Activated T-cell treated with anti-CD3 and anti-CD28 coated beads, Interleukin-2, amount 50 U/mL, for 48 hours (primary cell): ENCODE measurements at regions not wholly inside any gene's neighbourhood (a gene's known extent, or its start where the extent isn't known, plus 50 kb on each side); places are given as distances from the start of the nearest gene placed in this dataset.
"Not testable (repeated sequence)": the region's sequence is repeated elsewhere in the genome, so short reads cannot be mapped to it uniquely, and the experiment has no call there.

ENCODE experiments used
- DNase-seq, 2 experiments: peaks; one replicate each; pipeline ENCODE4 v3.0.0-alpha.2; 2020

DNA sequence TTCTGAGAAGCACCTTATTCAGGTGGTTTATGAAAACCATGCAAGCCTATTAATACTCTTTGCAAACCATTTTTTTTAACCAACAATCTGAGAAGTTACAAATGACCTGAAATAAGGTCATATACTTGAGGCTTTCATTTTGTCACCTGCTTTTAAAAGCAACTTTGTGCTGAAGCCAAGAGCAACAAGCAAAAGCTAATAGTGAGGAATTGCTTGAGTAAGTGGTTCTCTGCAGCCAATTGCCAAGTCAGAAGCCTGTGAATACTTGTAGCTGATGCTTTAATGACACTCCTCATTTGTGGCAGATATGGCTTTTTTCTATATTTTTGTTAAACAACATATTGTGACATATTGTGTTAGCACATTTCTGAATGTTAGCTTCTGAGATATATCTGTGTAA is 126.7 kb upstream of the ZNF608 start:
- DNase-seq: no peak

- DNase-seq: no peak
Observed at GRCh38 chr5:124873713-124874112, 127.3 kb upstream of the ZNF608 start.

DNA sequence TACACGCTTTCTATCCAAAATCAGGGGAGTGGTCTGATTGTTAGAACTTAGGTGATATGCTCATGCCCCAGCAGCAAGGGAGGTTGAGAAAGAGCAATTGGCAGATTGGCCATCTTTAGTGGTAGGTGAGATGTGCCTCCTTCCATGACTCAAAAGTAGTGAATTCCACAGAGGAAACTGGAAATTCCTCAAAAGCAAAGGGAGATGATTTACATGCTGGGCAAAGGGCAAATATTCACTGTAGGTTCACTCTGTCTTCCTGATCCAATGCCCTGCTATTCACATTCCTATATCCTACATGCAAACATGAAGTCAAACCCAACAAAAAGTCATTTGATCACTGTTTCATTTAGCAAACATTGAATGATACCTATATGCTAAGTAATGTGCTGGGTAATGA is 130.1 kb upstream of the ZNF608 start:
- DNase-seq: no peak

DNA sequence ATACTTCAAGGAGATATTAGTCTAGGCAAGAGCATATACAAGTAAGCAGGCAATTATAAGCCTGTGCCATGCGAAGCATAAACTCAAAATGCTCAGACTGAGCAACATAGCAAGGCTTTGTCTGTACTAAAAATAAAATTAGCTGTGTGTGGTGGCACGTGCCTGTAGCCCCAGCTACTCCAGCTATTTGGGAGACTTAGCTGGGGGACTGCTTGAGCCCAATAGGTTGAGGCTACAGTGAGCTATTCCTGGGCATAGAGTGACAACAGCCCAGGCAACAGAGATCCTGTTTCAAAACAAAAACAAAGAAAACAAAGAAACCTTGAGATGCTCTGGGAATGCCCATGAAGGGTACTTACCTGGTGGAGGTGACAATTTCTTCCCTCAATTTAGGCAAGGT is 130.5 kb upstream of the ZNF608 start:
- DNase-seq: no peak

- no peak for DNase-seq
Observed at GRCh38 chr5:124877501-124878146, 131.2 kb upstream of the ZNF608 start.

DNA sequence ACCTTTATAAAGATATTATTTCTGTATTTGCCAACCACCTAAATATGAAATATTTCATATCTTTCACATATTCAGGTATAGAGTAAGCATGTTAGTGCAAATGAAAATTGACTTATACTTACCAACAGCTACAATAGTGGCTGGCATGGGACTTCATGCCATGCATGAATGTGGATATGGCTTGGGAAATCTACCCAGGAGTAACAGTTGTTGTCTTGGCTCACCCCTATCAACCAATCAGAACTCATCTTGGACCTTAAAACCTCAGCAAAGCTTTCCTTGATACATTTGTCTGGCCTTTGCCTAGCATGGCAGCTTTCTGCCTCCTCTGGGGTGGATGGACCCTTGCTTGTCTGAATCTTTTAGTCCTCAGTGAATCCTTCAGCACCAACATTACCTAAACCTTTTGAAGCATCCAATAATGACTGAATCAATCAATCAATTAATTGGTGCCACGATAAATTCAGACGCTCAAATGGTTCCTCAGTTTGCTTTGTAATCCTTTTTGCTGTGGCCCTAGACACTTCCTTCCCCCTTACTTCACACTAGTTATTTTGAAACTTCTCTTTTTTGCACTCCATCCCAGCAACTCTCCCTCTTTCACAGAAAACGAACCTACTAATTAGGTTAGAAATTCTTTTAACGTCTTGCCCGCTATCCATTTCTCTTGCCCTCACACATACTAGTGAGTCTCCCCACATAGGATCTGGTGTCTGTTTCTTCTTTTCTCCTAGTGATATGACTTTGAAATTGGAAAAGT is 132.3 kb upstream of the ZNF608 start:
- no peak for DNase-seq

GRCh38 chr5:124880903-124881697 is 134.7 kb upstream of the ZNF608 start:
- DNase-seq: no peak

DNA sequence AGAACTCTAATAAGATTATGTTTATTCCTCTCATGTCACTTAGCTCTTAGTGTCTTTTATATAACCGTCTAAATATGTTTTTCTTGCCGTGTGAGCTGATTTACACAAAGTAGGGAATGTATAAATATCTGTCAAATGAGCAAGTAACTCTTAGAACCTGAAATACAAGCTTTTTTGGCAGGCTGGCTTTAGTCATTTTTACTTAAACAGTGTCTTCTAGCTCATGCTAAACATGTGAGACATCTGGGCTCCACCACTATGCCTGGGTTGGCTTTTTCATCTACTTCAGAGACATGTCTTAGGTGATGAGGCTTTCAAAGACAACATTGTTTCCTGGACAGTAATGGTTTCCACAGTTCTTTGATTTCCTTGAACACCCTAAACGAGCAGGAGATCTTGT is 137.2 kb upstream of the ZNF608 start:
- DNase-seq: no peak

GRCh38 chr5:124884114-124884513 is 137.7 kb upstream of the ZNF608 start:
- no peak for DNase-seq

DNA sequence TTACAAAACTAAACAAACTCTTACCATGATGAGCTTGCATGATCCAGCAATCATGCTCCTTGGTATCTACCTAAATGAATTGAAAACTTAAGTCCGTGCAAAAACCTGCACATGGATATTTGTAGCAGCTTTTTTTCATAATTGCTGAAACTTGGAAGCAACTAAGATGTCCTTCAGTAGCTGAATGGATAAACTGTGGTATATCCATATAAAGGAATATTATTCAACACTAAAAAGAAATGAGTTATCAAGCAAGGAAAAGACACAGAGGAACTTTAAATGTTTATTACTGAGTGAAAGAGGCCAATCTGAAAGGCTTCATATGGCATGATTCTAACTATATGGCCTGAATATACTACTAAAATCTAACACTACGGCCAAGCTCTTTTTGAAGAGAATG is 139.1 kb upstream of the ZNF608 start:
- DNase-seq: no peak

GRCh38 chr5:124887223-124887622 is 140.8 kb upstream of the ZNF608 start:
- DNase-seq: no peak

DNA sequence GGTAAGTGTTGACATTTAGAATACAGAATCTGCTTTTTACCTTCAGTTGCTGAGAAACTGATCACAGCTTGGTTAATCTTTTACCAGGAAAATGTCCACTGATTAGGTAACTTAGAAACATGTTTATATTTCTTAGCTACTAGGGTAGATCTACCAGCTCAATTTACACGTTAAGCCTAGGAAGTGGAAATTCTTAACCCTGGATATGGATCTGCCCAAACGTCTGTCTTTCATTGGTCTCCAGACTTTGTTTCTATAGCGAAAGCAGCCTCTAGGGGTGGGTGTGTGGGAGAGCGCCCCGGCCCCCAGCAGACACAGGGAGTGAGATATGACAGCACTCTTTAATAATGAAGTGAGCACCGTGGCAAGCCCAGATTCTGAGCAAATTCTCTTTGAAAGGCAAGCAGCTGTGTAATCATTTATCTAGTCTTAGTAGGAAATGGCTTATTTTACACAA is 141.6 kb upstream of the ZNF608 start:
- DNase-seq: no peak

- no peak for DNase-seq
Observed at GRCh38 chr5:124888622-124889485, 142.4 kb upstream of the ZNF608 start.

DNA sequence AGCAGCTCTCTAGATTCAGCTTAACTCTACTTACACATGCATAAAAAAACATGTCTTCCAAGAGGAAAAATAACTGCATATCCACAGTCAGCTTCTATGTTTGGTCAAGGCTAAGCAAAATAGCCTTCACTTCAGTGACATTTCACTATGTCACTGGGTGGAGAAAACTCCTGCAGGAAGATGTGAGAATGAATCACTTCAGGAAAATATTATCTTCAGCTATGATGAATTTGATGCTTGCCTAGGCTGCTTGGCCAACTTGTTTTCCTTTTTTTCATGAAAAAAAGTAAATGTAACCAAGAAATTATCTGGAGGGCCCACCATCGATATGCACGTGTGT is 143.0 kb upstream of the ZNF608 start:
- no peak for DNase-seq

DNA sequence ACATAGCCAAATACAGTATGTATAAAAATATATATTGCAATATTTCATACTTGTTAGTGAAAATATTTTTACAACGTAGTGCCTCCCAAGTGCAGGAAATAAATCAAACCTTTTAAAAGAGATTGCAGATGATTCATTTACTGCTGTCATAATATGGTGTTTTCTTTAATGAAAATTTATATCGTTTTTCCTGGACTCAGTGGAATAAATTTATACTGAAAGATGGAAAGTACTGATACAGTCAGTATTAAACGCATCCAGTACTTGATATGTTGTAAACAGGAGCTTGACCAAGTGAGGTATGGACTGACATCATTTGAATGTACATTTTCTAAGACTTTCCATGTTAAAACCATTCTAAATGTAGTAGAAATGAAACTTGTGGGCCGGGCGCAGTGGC is 143.4 kb upstream of the ZNF608 start:
- no peak for DNase-seq

DNA sequence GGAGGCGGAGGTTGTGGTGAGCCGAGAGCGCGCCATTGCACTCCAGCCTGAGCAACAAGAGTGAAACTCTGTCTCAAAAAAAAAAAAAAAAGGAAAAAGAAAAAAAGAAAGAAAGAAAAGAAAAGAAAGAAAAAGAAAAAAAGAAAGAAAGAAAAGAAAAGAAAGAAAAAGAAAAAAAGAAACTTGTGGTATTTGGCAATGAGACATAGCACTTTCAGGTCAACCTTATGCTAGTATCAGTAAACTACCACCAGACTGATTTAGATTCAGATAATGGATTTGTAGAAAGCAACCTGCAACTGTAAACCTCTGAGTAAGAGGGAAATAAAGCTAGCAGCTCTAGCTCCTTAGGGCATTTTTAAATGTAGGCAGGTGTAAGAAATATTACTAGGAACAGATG is 144.0 kb upstream of the ZNF608 start:
- not testable (repeated sequence) for DNase-seq

GRCh38 chr5:124891179-124891578 is 144.7 kb upstream of the ZNF608 start:
- no peak for DNase-seq

- DNase-seq: no peak
Observed at GRCh38 chr5:124892185-124892848, 145.9 kb upstream of the ZNF608 start.

GRCh38 chr5:124894541-124894940 is 148.1 kb upstream of the ZNF608 start:
- no peak for DNase-seq

DNA sequence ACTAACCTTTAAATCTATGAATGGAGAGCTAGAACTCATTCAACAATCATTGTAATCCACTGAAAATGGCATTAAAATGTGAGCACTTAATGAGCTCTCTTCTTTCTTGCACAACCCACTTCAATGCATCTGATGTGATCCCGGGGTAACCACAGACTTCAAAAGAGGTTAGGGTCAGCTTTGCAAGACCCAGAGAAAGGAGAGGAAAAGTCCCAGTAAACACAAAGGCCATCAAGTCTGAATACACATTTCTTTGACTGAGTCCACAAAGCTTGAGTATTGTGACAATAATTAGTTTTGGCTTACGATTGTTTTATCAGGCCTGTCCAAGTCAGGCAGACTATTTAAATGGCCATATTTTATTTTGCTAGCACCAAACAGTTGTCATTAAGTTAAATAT is 148.8 kb upstream of the ZNF608 start:
- DNase-seq: no peak

- no peak for DNase-seq
Observed at GRCh38 chr5:124901081-124901480, 154.6 kb upstream of the ZNF608 start.

DNA sequence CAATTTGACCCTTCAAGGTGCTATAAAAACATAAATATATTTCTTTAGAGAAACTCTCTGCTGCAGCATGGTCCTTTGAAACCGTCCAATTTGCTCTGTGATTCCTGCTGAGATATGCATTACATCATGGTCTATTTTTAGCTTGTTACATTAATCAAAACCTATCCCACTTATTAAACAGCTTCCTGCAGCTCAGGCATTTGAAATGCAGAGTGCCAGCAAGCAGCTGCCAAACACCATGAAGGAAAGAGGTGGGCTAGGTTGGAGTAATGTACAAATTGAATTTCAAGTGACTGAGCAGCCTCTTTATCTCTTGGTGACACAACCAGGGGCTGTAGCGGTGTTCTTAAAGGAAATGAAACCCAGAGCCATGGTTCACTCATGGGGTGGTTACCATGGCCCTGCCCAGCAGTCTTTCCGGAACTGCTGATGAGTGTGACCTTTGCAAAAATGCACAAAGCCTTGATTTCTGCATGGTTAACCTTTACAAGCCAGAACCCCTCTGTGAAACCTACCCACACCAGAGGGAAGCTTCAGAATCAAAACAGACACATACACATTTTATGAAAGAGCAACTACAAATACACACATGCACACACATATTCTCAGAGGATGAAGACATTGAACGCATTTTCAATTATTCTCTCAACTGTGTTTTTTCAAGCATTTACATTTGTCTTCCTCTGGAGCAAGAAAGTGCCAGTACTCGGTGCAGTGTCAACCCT is 155.8 kb upstream of the ZNF608 start:
- DNase-seq: peak in 1 of 2 experiments; percentile 19
